OCI-LY7 (cell line): ENCODE measurements at regions not wholly inside any gene's neighbourhood (a gene's known extent, or its start where the extent isn't known, plus 50 kb on each side); places are given as distances from the start of the nearest gene placed in this dataset.

Experiments used
- EZH2phosphoT487 ChIP-seq: fragments of 200-600 bp; sonication (generic); IDR thresholded peaks from 2 replicates; pipeline ENCODE4 v1.6.1; 2018; ENCODE audit warnings: low read depth, borderline replicate concordance, mild to moderate bottlenecking, mixed run types, antibody characterized with exemption, low read length, moderate library complexity, mixed read lengths
- TF ChIP-seq, protein P1 (sequence below): fragments of 200-600 bp; sonication (generic); conservative IDR thresholded peaks from 2 replicates; pipeline ENCODE4 v1.5.1; 2014; ENCODE audit warnings: mild to moderate bottlenecking, antibody characterized with exemption, low read length, moderate library complexity, mixed read lengths

DNA sequence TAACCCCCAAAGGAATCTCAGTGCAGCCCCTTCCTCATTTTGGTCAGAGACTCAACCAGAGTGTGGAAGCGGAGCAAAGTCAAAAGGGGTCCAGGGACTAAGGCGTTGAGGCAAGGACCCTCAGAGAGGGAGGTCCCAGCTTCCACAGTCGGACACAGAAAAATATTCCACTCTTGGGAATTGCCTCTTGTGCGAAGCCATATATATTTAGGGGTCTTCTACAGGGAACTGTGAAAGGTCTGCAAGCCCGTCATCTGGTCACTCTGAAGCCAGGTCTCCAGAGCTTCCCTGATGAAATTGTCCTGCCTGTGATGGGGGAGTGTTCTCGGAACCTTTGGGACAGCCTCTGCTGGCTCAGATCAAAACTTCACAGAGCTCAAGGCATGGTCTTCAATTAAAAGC is 160.8 kb downstream of the TBXT start:
- TF ChIP-seq, protein P1, sequence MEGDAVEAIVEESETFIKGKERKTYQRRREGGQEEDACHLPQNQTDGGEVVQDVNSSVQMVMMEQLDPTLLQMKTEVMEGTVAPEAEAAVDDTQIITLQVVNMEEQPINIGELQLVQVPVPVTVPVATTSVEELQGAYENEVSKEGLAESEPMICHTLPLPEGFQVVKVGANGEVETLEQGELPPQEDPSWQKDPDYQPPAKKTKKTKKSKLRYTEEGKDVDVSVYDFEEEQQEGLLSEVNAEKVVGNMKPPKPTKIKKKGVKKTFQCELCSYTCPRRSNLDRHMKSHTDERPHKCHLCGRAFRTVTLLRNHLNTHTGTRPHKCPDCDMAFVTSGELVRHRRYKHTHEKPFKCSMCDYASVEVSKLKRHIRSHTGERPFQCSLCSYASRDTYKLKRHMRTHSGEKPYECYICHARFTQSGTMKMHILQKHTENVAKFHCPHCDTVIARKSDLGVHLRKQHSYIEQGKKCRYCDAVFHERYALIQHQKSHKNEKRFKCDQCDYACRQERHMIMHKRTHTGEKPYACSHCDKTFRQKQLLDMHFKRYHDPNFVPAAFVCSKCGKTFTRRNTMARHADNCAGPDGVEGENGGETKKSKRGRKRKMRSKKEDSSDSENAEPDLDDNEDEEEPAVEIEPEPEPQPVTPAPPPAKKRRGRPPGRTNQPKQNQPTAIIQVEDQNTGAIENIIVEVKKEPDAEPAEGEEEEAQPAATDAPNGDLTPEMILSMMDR, result no peak
- no peak for TF ChIP-seq EZH2phosphoT487
